Endodermal cell (in vitro differentiated cells): ENCODE measurements at regions not wholly inside any gene's neighbourhood (a gene's known extent, or its start where the extent isn't known, plus 50 kb on each side); places are given as distances from the start of the nearest gene placed in this dataset.

ENCODE experiments used
- DNase-seq: peaks from one replicate; pipeline ENCODE4 v3.0.0-alpha.2; 2017
- H3K27ac ChIP-seq: 2 replicates; pipeline ENCODE4 v1.5.1; 2013; ENCODE audit warnings: mild to moderate bottlenecking, low read depth, low read length, moderate library complexity
- H3K27me3 ChIP-seq: 2 replicates; pipeline ENCODE4 v1.6.1; 2013; ENCODE audit warnings: mild to moderate bottlenecking, low read length, moderate library complexity; ENCODE audit not compliant: insufficient read depth, control insufficient read depth, poor library complexity, severe bottlenecking
- H3K36me3 ChIP-seq: 2 replicates; pipeline ENCODE4 v1.7.0; 2013; ENCODE audit warnings: mild to moderate bottlenecking, low read length, moderate library complexity; ENCODE audit not compliant: control insufficient read depth, insufficient read depth
- H3K4me1 ChIP-seq: one replicate; pipeline ENCODE4 v1.7.0; 2013; ENCODE audit warnings: low read length; ENCODE audit not compliant: control insufficient read depth, insufficient read depth
- H3K4me3 ChIP-seq: 2 replicates; pipeline ENCODE4 v1.5.1; 2013; ENCODE audit warnings: mild to moderate bottlenecking, low read length, moderate library complexity
- H3K9ac ChIP-seq: 2 replicates; pipeline ENCODE4 v1.6.1; 2013; ENCODE audit warnings: mild to moderate bottlenecking, low read length, moderate library complexity; ENCODE audit not compliant: poor library complexity, severe bottlenecking; ENCODE audit errors: extremely low read depth
- H3K9me3 ChIP-seq: 2 replicates; pipeline ENCODE4 v1.6.1; 2013; ENCODE audit warnings: mild to moderate bottlenecking, low read length, moderate library complexity; ENCODE audit not compliant: control insufficient read depth
- H3K27ac Mint-ChIP-seq: 2 replicates; pipeline ENCODE4 v1.8.0; 2020; ENCODE audit warnings: mixed read lengths
- H3K27me3 Mint-ChIP-seq: 2 replicates; pipeline ENCODE4 v1.8.0; 2021; ENCODE audit warnings: mild to moderate bottlenecking, mixed read lengths; ENCODE audit not compliant: insufficient read depth
- H3K36me3 Mint-ChIP-seq: 2 replicates; pipeline ENCODE4 v1.8.0; 2020; ENCODE audit warnings: low read depth, mixed read lengths
- H3K4me1 Mint-ChIP-seq: 2 replicates; pipeline ENCODE4 v1.8.0; 2020; ENCODE audit warnings: mixed read lengths
- H3K4me3 Mint-ChIP-seq: 2 replicates; pipeline ENCODE4 v1.8.0; 2020; ENCODE audit warnings: mild to moderate bottlenecking, moderate library complexity, mixed read lengths
- H3K9me3 Mint-ChIP-seq: 2 replicates; pipeline ENCODE4 v1.8.0; 2020; ENCODE audit warnings: mild to moderate bottlenecking, mixed read lengths
- CTCF ChIP-seq: fragments of 200-600 bp; sonication (generic); conservative IDR thresholded peaks from 2 replicates; pipeline ENCODE4 v1.5.0; 2021; ENCODE audit warnings: antibody characterized with exemption, mild to moderate bottlenecking
- WGBS, 2 experiments: methylation state at CpG; one replicate each; pipeline versions ENCODE4 v1.1.5 to v1.1.7; 2013; ENCODE audit warnings: missing lambda C conversion rate in 2 of 2, mixed read lengths in 1 of 2; ENCODE audit not compliant: insufficient coverage in 1 of 2, insufficient read length in 1 of 2; 5-methylcytosine and 5-hydroxymethylcytosine counted together

GRCh38 chr3:157938154-157938779 lies 168.0 kb downstream of the SHOX2 start:
- H3K27me3 ChIP-seq, result no peaks in the 10 kb centered on the region
- H3K4me1 ChIP-seq, result no peaks in the 10 kb centered on the region
- WGBS, 2 experiments, result 87 to 90% methylated on average over 4 to 5 of the region's 5 CpGs
- H3K4me1 Mint-ChIP-seq, result no peaks in the 10 kb centered on the region
- no peaks in the 10 kb centered on the region for H3K9me3 ChIP-seq
- H3K36me3 Mint-ChIP-seq, result no peaks in the 10 kb centered on the region
- no peaks in the 10 kb centered on the region for H3K36me3 ChIP-seq
- no peaks in the 10 kb centered on the region for H3K9me3 Mint-ChIP-seq
- H3K27ac ChIP-seq, result no peak overlapping the region
- DNase-seq, result no peak
- H3K9ac ChIP-seq, result no peak overlapping the region
- H3K27ac Mint-ChIP-seq, result no peak overlapping the region
- H3K4me3 ChIP-seq, result no peak overlapping the region
- no peak for TF ChIP-seq CTCF
- no peak overlapping the region for H3K4me3 Mint-ChIP-seq
- peaks cover 4% of the 10 kb centered on the region for H3K27me3 Mint-ChIP-seq

- no peak overlapping the region for H3K27ac Mint-ChIP-seq
- H3K9me3 Mint-ChIP-seq, result no peaks in the 10 kb centered on the region
- no peak for TF ChIP-seq CTCF
- DNase-seq, result no peak
- H3K4me1 Mint-ChIP-seq, result no peaks in the 10 kb centered on the region
- H3K4me1 ChIP-seq, result no peaks in the 10 kb centered on the region
- H3K36me3 Mint-ChIP-seq, result no peaks in the 10 kb centered on the region
- H3K9ac ChIP-seq, result no peak overlapping the region
- H3K9me3 ChIP-seq, result no peaks in the 10 kb centered on the region
- H3K4me3 ChIP-seq, result no peak overlapping the region
- WGBS, 2 experiments, result 91 to 100% methylated on average over 5 to 6 of the region's 6 CpGs
- H3K4me3 Mint-ChIP-seq, result no peak overlapping the region
- peaks cover 4% of the 10 kb centered on the region for H3K27me3 Mint-ChIP-seq
- H3K27ac ChIP-seq, result no peak overlapping the region
- H3K36me3 ChIP-seq, result no peaks in the 10 kb centered on the region
- H3K27me3 ChIP-seq, result no peaks in the 10 kb centered on the region
Observed at GRCh38 chr3:157931517-157931916, 174.7 kb downstream of the SHOX2 start.

- DNase-seq, result no peak
- no peak overlapping the region for H3K4me3 Mint-ChIP-seq
- no peaks in the 10 kb centered on the region for H3K9me3 ChIP-seq
- H3K9ac ChIP-seq, result no peak overlapping the region
- H3K9me3 Mint-ChIP-seq, result peaks cover 2% of the 10 kb centered on the region
- H3K27ac Mint-ChIP-seq, result no peak overlapping the region
- no peaks in the 10 kb centered on the region for H3K4me1 ChIP-seq
- H3K4me1 Mint-ChIP-seq, result no peaks in the 10 kb centered on the region
- no peak overlapping the region for H3K4me3 ChIP-seq
- H3K27me3 ChIP-seq, result no peaks in the 10 kb centered on the region
- no peak overlapping the region for H3K27ac ChIP-seq
- H3K36me3 Mint-ChIP-seq, result no peaks in the 10 kb centered on the region
- TF ChIP-seq CTCF, result no peak
- H3K27me3 Mint-ChIP-seq, result no peaks in the 10 kb centered on the region
- H3K36me3 ChIP-seq, result no peaks in the 10 kb centered on the region
- WGBS, 2 experiments, result 75 to 98% methylated on average over 3 to 4 of the region's 4 CpGs
Observed at GRCh38 chr3:157930000-157930780, 176.0 kb downstream of the SHOX2 start.
